GM20000 (cell line): ENCODE measurements at regions not wholly inside any gene's neighbourhood (a gene's known extent, or its start where the extent isn't known, plus 50 kb on each side); places are given as distances from the start of the nearest gene placed in this dataset.

Experiments
- DNase-seq: peaks from one replicate; pipeline ENCODE4 v3.0.0; 2012; ENCODE audit warnings: low spot score
- TF ChIP-seq, protein P1 (sequence below): IDR thresholded peaks from 2 replicates; pipeline ENCODE4 v1.5.1; 2012; ENCODE audit warnings: mild to moderate bottlenecking, control low read depth; ENCODE audit errors: extremely low read depth, missing control alignments

DNA sequence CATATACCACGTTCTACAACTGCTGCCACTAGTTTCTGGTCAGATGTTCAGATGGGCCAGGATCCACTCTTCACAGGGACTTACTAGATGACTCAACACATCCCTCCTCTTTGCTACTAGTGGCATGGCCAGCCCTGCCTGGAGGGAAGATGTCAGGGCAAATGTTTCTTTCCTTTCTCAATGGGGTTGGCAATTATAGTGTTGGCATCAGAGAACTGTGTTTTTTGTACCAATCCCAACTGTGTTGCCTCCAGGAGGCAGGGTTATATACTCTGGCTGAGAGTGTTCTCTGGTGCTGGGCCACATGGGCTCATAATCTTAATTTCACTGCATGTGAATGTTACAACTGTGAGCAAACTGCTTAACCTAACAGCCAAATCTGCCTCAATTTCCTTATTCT lies 69.9 kb upstream of the AVPR1A start:
- no peak for DNase-seq
- TF ChIP-seq, protein P1, sequence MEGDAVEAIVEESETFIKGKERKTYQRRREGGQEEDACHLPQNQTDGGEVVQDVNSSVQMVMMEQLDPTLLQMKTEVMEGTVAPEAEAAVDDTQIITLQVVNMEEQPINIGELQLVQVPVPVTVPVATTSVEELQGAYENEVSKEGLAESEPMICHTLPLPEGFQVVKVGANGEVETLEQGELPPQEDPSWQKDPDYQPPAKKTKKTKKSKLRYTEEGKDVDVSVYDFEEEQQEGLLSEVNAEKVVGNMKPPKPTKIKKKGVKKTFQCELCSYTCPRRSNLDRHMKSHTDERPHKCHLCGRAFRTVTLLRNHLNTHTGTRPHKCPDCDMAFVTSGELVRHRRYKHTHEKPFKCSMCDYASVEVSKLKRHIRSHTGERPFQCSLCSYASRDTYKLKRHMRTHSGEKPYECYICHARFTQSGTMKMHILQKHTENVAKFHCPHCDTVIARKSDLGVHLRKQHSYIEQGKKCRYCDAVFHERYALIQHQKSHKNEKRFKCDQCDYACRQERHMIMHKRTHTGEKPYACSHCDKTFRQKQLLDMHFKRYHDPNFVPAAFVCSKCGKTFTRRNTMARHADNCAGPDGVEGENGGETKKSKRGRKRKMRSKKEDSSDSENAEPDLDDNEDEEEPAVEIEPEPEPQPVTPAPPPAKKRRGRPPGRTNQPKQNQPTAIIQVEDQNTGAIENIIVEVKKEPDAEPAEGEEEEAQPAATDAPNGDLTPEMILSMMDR = no peak

DNA sequence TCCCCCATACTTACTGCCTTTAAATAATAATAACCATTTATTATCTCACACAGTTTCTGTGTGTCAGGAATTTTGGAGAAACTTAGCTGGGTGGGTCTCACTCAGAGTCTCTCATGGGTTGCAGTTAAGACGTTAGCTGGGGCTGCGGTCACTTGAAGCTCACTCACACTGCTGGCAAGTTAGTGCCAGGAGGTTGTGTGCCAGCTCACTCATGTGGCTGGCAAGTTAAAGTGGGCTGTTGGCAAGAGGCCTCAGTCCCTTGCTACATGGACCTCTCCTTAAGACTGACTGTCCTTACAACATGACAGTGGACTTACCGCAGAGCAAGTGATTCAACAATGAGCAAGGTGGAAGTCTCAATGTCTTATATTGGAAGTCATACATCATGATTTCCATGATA lies 61.3 kb upstream of the AVPR1A start:
- no peak for DNase-seq
- TF ChIP-seq, protein P1 = no peak

DNA sequence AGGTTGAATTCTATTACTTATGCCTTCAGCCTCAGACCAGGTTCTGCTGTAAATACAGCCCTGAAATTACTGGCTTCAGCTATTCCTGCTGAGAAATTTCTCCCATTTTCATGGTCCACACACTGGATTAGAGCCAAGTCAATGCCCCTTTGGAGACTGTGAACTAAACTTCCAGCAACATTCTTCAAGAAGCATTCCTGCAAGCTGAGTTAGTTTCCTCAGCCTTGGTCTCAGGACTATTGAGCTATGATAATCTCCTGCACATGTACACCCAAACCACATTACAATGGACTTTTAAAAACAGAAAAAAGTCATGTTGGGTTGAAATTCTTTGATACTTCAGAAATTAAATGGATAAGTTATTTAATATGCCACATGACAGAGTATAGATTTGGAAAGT lies 58.0 kb upstream of the AVPR1A start:
- TF ChIP-seq, protein P1 = no peak
- no peak for DNase-seq

DNA sequence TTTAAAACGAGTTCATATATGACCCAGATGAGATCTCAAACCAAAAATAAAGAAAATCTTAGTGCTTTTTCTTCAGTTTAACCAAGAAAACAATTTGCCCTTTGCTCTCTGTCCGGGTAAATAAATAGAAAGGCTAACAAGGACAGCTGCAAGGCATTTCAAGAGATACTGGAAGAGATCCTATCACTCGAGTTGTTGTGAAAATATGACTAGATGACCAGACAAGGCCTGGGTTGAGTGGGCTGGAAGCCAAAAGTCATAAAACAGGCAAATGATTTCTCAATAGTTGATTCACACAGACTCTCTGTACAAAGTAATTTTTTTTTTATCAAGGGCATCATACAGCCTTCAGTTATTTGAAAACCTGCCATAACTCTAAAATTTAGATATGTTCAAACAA lies 55.9 kb upstream of the AVPR1A start:
- TF ChIP-seq, protein P1 = no peak
- no peak for DNase-seq

DNA sequence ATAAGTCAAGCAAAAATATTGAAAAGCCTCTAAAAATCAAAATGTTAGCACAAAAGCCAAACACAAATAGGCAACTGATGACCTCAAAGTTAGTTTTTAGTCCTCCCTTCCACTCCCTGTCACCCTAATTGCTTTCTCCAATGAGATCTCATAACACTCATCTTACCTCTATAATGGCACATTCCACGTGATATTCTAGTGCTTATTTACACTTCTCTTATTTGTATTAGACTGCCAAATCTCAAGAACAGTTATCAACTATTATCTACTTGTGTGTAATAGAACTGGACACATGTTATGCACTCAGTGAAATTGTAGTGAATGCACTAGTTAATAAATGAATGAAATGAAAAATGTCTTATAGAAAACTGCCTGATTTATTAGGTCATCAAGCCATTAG lies 55.5 kb upstream of the AVPR1A start:
- TF ChIP-seq, protein P1 = no peak
- no peak for DNase-seq
